ENCODE measurements at regions not wholly inside any gene's neighbourhood (a gene's known extent, or its start where the extent isn't known, plus 50 kb on each side); places are given as distances from the start of the nearest gene placed in this dataset.

- TF ChIP-seq CTCF (IDR thresholded peaks at IDR 0.05; ENCODE audit: borderline replicate concordance, control extremely low read depth, extremely low read depth, insufficient read depth, missing control alignments): no peak
- in situ Hi-C loops (cut with MboI; ENCODE audit: low sequenced_read_pairs, unreplicated experiment): loop anchor here (10.0 to 25.0 kb wide), 2 partner anchors 213 to 351 kb away; no protein-coding TSS in a partner anchor
- DNase-seq (ENCODE audit: low spot score): no peak
These were observed 55.9 kb upstream of the POMGNT2 start for GRCh38 chr3:43161684-43162229.

GRCh38 chr3:43160664-43161063 is 54.8 kb upstream of the POMGNT2 start:
- TF ChIP-seq CTCF (IDR thresholded peaks at IDR 0.05; ENCODE audit: borderline replicate concordance, control extremely low read depth, extremely low read depth, insufficient read depth, missing control alignments): no peak
- in situ Hi-C loops (cut with MboI; ENCODE audit: low sequenced_read_pairs, unreplicated experiment): loop anchor here (10.0 to 25.0 kb wide), 2 partner anchors 214 to 352 kb away; no protein-coding TSS in a partner anchor

GRCh38 chr3:43159876-43160255 is 54.0 kb upstream of the POMGNT2 start:
- DNase-seq (ENCODE audit: low spot score): no peak
- no peak for TF ChIP-seq CTCF (IDR thresholded peaks at IDR 0.05; ENCODE audit: borderline replicate concordance, control extremely low read depth, extremely low read depth, insufficient read depth, missing control alignments)
- in situ Hi-C loops (cut with MboI; ENCODE audit: low sequenced_read_pairs, unreplicated experiment): loop anchor here (10.0 to 25.0 kb wide), 2 partner anchors 215 to 352 kb away; no protein-coding TSS in a partner anchor

More at GRCh38 chr3:43160664-43161063, 54.8 kb upstream of the POMGNT2 start:
- DNase-seq (ENCODE audit: low spot score): no peak

GRCh38 chr3:43159131-43159875 is 53.4 kb upstream of the POMGNT2 start:
- TF ChIP-seq CTCF (IDR thresholded peaks at IDR 0.05; ENCODE audit: borderline replicate concordance, control extremely low read depth, extremely low read depth, insufficient read depth, missing control alignments): no peak
- in situ Hi-C loops (cut with MboI; ENCODE audit: low sequenced_read_pairs, unreplicated experiment): loop anchor here (25.0 kb wide), 1 partner anchor 353 kb away; no protein-coding TSS in a partner anchor
- DNase-seq (ENCODE audit: low spot score): no peak

- TF ChIP-seq CTCF (IDR thresholded peaks at IDR 0.05; ENCODE audit: borderline replicate concordance, control extremely low read depth, extremely low read depth, insufficient read depth, missing control alignments): no peak
- in situ Hi-C loops (cut with MboI; ENCODE audit: low sequenced_read_pairs, unreplicated experiment): loop anchor here (25.0 kb wide), 1 partner anchor 355 kb away; no protein-coding TSS in a partner anchor
These were observed 51.1 kb upstream of the POMGNT2 start for GRCh38 chr3:43156812-43157455.

GRCh38 chr3:43155464-43156121 is 49.7 kb upstream of the POMGNT2 start:
- TF ChIP-seq CTCF (IDR thresholded peaks at IDR 0.05; ENCODE audit: borderline replicate concordance, control extremely low read depth, extremely low read depth, insufficient read depth, missing control alignments): no peak
- DNase-seq (ENCODE audit: low spot score): no peak
- in situ Hi-C loops (cut with MboI; ENCODE audit: low sequenced_read_pairs, unreplicated experiment): loop anchor here (25.0 kb wide), 1 partner anchor 357 kb away; no protein-coding TSS in a partner anchor

More at GRCh38 chr3:43156812-43157455, 51.1 kb upstream of the POMGNT2 start:
- no peak for DNase-seq (ENCODE audit: low spot score)
